ENCODE measurements at regions not wholly inside any gene's neighbourhood (a gene's known extent, or its start where the extent isn't known, plus 50 kb on each side); places are given as distances from the start of the nearest gene placed in this dataset.

DNA sequence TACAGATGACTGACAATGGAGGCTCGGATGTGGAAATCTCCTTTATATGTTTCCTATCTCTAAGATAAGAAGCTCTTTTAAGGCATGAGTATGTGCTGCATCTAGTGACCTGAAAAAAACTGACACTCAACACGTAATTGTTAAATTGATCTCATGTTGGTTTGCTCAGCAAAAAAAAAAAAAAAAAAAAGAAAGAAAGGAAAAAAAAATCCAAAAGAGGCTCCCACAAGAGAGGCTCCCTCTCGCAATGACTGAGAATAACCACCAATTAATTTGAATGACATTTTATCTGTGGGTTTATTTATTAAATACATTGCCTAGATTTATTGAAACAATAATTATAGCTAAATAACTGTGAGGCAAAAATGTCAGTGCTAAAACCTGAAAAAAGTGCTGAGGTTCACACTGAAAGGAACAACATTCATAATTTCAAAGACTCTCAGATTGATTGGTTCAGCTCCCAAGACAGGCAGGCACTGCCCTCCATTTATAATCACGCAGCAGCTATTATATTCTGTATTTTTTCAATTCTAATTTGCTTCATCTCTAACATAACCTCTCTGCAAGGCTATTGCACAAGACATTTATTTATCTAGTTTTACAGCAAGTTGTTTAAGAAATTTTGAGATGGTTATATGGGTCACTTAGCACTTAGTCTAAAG lies 184.5 kb upstream of the TMPRSS15 start:
- no peak for ATAC-seq
- Histone ChIP-seq H3K4me1 (ENCODE audit: control insufficient read depth in 1 of 2, insufficient read depth in 2 of 2, low read length in 2 of 2) (no peaks in the 10 kb centered on the region), H3K27ac (ENCODE audit: low read depth, low read length) (no peak overlapping the region), H3K4me3 (replicated peaks in 1 of 2; ENCODE audit: low read depth in 1 of 2, low read length in 2 of 2) (no peak overlapping the region), H3K27me3 (ENCODE audit: insufficient read depth, low read length) (no peaks in the 10 kb centered on the region), H2AFZ (ENCODE audit: low read depth, low read length, poor library complexity, severe bottlenecking) (no peak overlapping the region), H4K20me1 (ENCODE audit: insufficient read depth) (no peaks in the 10 kb centered on the region), H3K4me2 (ENCODE audit: low read length) (no peak overlapping the region), H3K9me3 (ENCODE audit: control insufficient read depth in 1 of 2, insufficient read depth in 1 of 2, low read depth in 1 of 2, low read length in 2 of 2) (peaks cover 25 to 28% of the 10 kb centered on the region in 2 experiments; a peak in 2 of 4 replicates), H3K9ac (ENCODE audit: low read length) (no peak overlapping the region), H3K9me2 (ENCODE audit: insufficient read depth) (no peaks in the 10 kb centered on the region), H3K36me3 (ENCODE audit: control insufficient read depth in 1 of 2, insufficient read depth in 2 of 2, low read length in 2 of 2) (no peaks in the 10 kb centered on the region), H3K79me2 (ENCODE audit: insufficient read depth, low read length) (no peaks in the 10 kb centered on the region)
- ChIA-PET RAD21 (ENCODE audit: low non-redundant PET in 1 of 2, low total read pairs in 2 of 2, uncharacterized antibody in 2 of 2, unreplicated experiment in 2 of 2) (no interaction called here), POLR2A (no interaction called here), CTCF (no interaction called here)
- no peak for DNase-seq (ENCODE audit: low read depth, low spot score)
- TF ChIP-seq REST (IDR thresholded peaks at IDR 0.05; ENCODE audit: low read depth) (no peak), SRF (IDR thresholded peaks at IDR 0.05; ENCODE audit: low read depth) (no peak)
- BruUV-seq (replicated peaks) = no TSS peak
- intact Hi-C loops (cut with micrococcal nuclease) = no loop called here

- TF ChIP-seq ATF3 (IDR thresholded peaks at IDR 0.05) = no peak
- TF ChIP-seq POLR2AphosphoS5 (IDR thresholded peaks at IDR 0.05; ENCODE audit: low read depth, low read length) = no peak
- TF ChIP-seq EZH2phosphoT487 (IDR thresholded peaks at IDR 0.05; ENCODE audit: borderline replicate concordance) = no peak
- no peak for TF ChIP-seq YY1 (IDR thresholded peaks at IDR 0.05; ENCODE audit: extremely low read depth, insufficient replicate concordance, low read depth, low read length)
- no peak for TF ChIP-seq POLR2A (IDR thresholded peaks at IDR 0.05; ENCODE audit: borderline replicate concordance, extremely low read depth, insufficient read depth, insufficient read length)
- TF ChIP-seq ZNF274 (IDR thresholded peaks at IDR 0.05; ENCODE audit: low read depth, low read length) = no peak
- no peak for TF ChIP-seq SIN3A (IDR thresholded peaks at IDR 0.05; ENCODE audit: low read depth)
- no peak for TF ChIP-seq RAD21 (IDR thresholded peaks at IDR 0.05; ENCODE audit: low read depth)
- no peak for TF ChIP-seq JUND (IDR thresholded peaks at IDR 0.05)
- TF ChIP-seq, protein P1, sequence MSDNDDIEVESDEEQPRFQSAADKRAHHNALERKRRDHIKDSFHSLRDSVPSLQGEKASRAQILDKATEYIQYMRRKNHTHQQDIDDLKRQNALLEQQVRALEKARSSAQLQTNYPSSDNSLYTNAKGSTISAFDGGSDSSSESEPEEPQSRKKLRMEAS (IDR thresholded peaks at IDR 0.05) = no peak
- ATAC-seq = no peak
Observed at GRCh38 chr21:18601146-18601545, 197.6 kb upstream of the TMPRSS15 start.

More at GRCh38 chr21:18601146-18601545, 197.6 kb upstream of the TMPRSS15 start:
- BruUV-seq (replicated peaks) = no TSS peak
- no peak overlapping the region for H2AFZ ChIP-seq (ENCODE audit: low read depth, low read length, poor library complexity, severe bottlenecking)
- H3K79me2 ChIP-seq (ENCODE audit: insufficient read depth, low read length) = no peaks in the 10 kb centered on the region
- H3K27me3 ChIP-seq (ENCODE audit: insufficient read depth, low read length) = no peaks in the 10 kb centered on the region
- no peak overlapping the region for H3K9ac ChIP-seq (ENCODE audit: low read length)
- no peaks in the 10 kb centered on the region for H4K20me1 ChIP-seq (ENCODE audit: insufficient read depth)
- ChIA-PET POLR2A (no interaction called here), CTCF (no interaction called here), RAD21 (ENCODE audit: low non-redundant PET in 1 of 2, low total read pairs in 2 of 2, uncharacterized antibody in 2 of 2, unreplicated experiment in 2 of 2) (no interaction called here)
- no peaks in the 10 kb centered on the region for H3K36me3 ChIP-seq (ENCODE audit: control insufficient read depth in 1 of 2, insufficient read depth in 2 of 2, low read length in 2 of 2)
- no peak overlapping the region for H3K4me3 ChIP-seq (replicated peaks in 1 of 2; ENCODE audit: low read depth in 1 of 2, low read length in 2 of 2)
- DNase-seq (ENCODE audit: low read depth, low spot score) = no peak
- no peaks in the 10 kb centered on the region for H3K9me2 ChIP-seq (ENCODE audit: insufficient read depth)
- no peaks in the 10 kb centered on the region for H3K4me1 ChIP-seq (ENCODE audit: control insufficient read depth in 1 of 2, insufficient read depth in 2 of 2, low read length in 2 of 2)
- no peak overlapping the region for H3K27ac ChIP-seq (ENCODE audit: low read depth, low read length)
- no peak overlapping the region for H3K4me2 ChIP-seq (ENCODE audit: low read length)
- H3K9me3 ChIP-seq (ENCODE audit: control insufficient read depth in 1 of 2, insufficient read depth in 1 of 2, low read depth in 1 of 2, low read length in 2 of 2) = peaks cover 5 to 15% of the 10 kb centered on the region in 2 experiments; a peak in 2 of 4 replicates
- intact Hi-C loops (cut with micrococcal nuclease) = no loop called here

All from HCT116 (cell line).